Hippocampal formation (tissue), 2 donors: ENCODE measurements at regions not wholly inside any gene's neighbourhood (a gene's known extent, or its start where the extent isn't known, plus 50 kb on each side); places are given as distances from the start of the nearest gene placed in this dataset.
"Not testable (repeated sequence)": the region's sequence is repeated elsewhere in the genome, so short reads cannot be mapped to it uniquely, and the experiment has no call there.

Source experiments
- DNase-seq, 2 donors: peaks; one replicate each; lab custom pipeline; 2025; lab: John Stamatoyannopoulos, UW

- DNase-seq: not testable (repeated sequence)
These were observed 59.2 kb upstream of the CCDC180 start for GRCh38 chr9:97248252-97248651.

GRCh38 chr9:97243606-97244005 lies 63.9 kb upstream of the CCDC180 start:
- DNase-seq: no peak

- DNase-seq: not testable (repeated sequence)
These were observed 66.0 kb upstream of the CCDC180 start for GRCh38 chr9:97241430-97241829.

GRCh38 chr9:97237951-97238889 lies 69.2 kb upstream of the CCDC180 start:
- peak; percentile 78 to 83 for DNase-seq

- no peak for DNase-seq
These were observed 70.1 kb upstream of the CCDC180 start for GRCh38 chr9:97237311-97237786.

- not testable (repeated sequence) for DNase-seq
These were observed 74.5 kb upstream of the CCDC180 start for GRCh38 chr9:97233009-97233400.

GRCh38 chr9:97232060-97233008 lies 75.1 kb upstream of the CCDC180 start:
- DNase-seq: not testable (repeated sequence)

GRCh38 chr9:97222393-97222792 lies 85.1 kb upstream of the CCDC180 start:
- peak in 1 of 2 donors; percentile 9 for DNase-seq

- DNase-seq: peak; percentile 39 to 73
These were observed 85.7 kb upstream of the CCDC180 start for GRCh38 chr9:97221478-97222355.

GRCh38 chr9:97220894-97221477 lies 86.5 kb upstream of the CCDC180 start:
- DNase-seq: no peak

- DNase-seq: not testable (repeated sequence)
These were observed 87.1 kb upstream of the CCDC180 start for GRCh38 chr9:97220396-97220795.

GRCh38 chr9:97219443-97220140 lies 87.9 kb upstream of the CCDC180 start:
- DNase-seq: not testable (repeated sequence)

GRCh38 chr9:97215127-97215526 lies 92.3 kb upstream of the CCDC180 start:
- DNase-seq: not testable (repeated sequence)

- DNase-seq: not testable (repeated sequence)
These were observed 92.9 kb upstream of the CCDC180 start for GRCh38 chr9:97214556-97214955.

- not testable (repeated sequence) for DNase-seq
These were observed 107.8 kb upstream of the CCDC180 start for GRCh38 chr9:97199683-97200082.

GRCh38 chr9:97193767-97194166 lies 113.7 kb upstream of the CCDC180 start:
- not testable (repeated sequence) for DNase-seq

GRCh38 chr9:97188545-97188944 lies 118.9 kb upstream of the CCDC180 start:
- no peak for DNase-seq

- not testable (repeated sequence) for DNase-seq
These were observed 119.8 kb upstream of the CCDC180 start for GRCh38 chr9:97187706-97188105.

- no peak for DNase-seq
These were observed 121.0 kb upstream of the CCDC180 start for GRCh38 chr9:97186493-97186892.

GRCh38 chr9:97182532-97182931 lies 124.9 kb upstream of the CCDC180 start:
- DNase-seq: not testable (repeated sequence)
